Suppressor macrophage treated with lipopolysaccharide for 1 hour (primary cell): ENCODE measurements at regions not wholly inside any gene's neighbourhood (a gene's known extent, or its start where the extent isn't known, plus 50 kb on each side); places are given as distances from the start of the nearest gene placed in this dataset.
"Not testable (repeated sequence)": the region's sequence is repeated elsewhere in the genome, so short reads cannot be mapped to it uniquely, and the experiment has no call there.

Experiments used
- DNase-seq, 3 donors: peaks; one replicate each; pipeline ENCODE4 v3.0.0-alpha.2; 2020 to 2022

- DNase-seq, result peak; percentile 70 to 92 (median 86)
Measured at GRCh38 chr3:153373606-153374005, 211.6 kb downstream of the RAP2B start.

- DNase-seq, result not testable (repeated sequence)
Measured at GRCh38 chr3:153378366-153378765, 216.3 kb downstream of the RAP2B start.

GRCh38 chr3:153379516-153379915 lies 217.5 kb downstream of the RAP2B start:
- DNase-seq, result no peak

GRCh38 chr3:153385343-153385742 lies 223.3 kb downstream of the RAP2B start:
- DNase-seq, result no peak

GRCh38 chr3:153392363-153392762 lies 230.3 kb downstream of the RAP2B start:
- no peak for DNase-seq

- no peak for DNase-seq
Measured at GRCh38 chr3:153394017-153394416, 232.0 kb downstream of the RAP2B start.

- no peak for DNase-seq
Measured at GRCh38 chr3:153396581-153396980, 234.6 kb downstream of the RAP2B start.

- no peak for DNase-seq
Measured at GRCh38 chr3:153397794-153398193, 235.8 kb downstream of the RAP2B start.

- peak; percentile 1 to 25 (median 11) for DNase-seq
Measured at GRCh38 chr3:153399636-153400035, 237.6 kb downstream of the RAP2B start.

GRCh38 chr3:153400641-153401040 lies 238.6 kb downstream of the RAP2B start:
- peak; percentile 1 to 43 (median 22) for DNase-seq

- DNase-seq, result no peak
Measured at GRCh38 chr3:153404157-153404556, 242.1 kb downstream of the RAP2B start.

GRCh38 chr3:153405320-153405719 lies 243.3 kb downstream of the RAP2B start:
- DNase-seq, result not testable (repeated sequence)

- peak in 2 of 3 donors; percentile 29 to 40 for DNase-seq
Measured at GRCh38 chr3:153410517-153410916, 248.5 kb downstream of the RAP2B start.

- DNase-seq, result no peak
Measured at GRCh38 chr3:153414982-153415381, 253.0 kb downstream of the RAP2B start.

GRCh38 chr3:153422314-153422713 lies 260.3 kb downstream of the RAP2B start:
- DNase-seq, result no peak

GRCh38 chr3:153423820-153424219 lies 261.8 kb downstream of the RAP2B start:
- DNase-seq, result not testable (repeated sequence)

GRCh38 chr3:153426344-153426743 lies 264.3 kb downstream of the RAP2B start:
- DNase-seq, result no peak

- no peak for DNase-seq
Measured at GRCh38 chr3:153426803-153427202, 264.8 kb downstream of the RAP2B start.

GRCh38 chr3:153429821-153430220 lies 267.8 kb downstream of the RAP2B start:
- peak in 2 of 3 donors; percentile 20 to 24 for DNase-seq

- DNase-seq, result peak; percentile 13 to 57 (median 48)
Measured at GRCh38 chr3:153431076-153431475, 269.1 kb downstream of the RAP2B start.

GRCh38 chr3:153437666-153438065 lies 275.6 kb downstream of the RAP2B start:
- DNase-seq, result peak in 2 of 3 donors; percentile 26 to 36

GRCh38 chr3:153438271-153438670 lies 276.2 kb downstream of the RAP2B start:
- no peak for DNase-seq

GRCh38 chr3:153439780-153440179 lies 277.8 kb downstream of the RAP2B start:
- DNase-seq, result no peak

- DNase-seq, result no peak
Measured at GRCh38 chr3:153440311-153440710, 278.3 kb downstream of the RAP2B start.

GRCh38 chr3:153442386-153442785 lies 280.4 kb downstream of the RAP2B start:
- DNase-seq, result no peak
